ENCODE measurements at regions not wholly inside any gene's neighbourhood (a gene's known extent, or its start where the extent isn't known, plus 50 kb on each side); places are given as distances from the start of the nearest gene placed in this dataset.

DNA sequence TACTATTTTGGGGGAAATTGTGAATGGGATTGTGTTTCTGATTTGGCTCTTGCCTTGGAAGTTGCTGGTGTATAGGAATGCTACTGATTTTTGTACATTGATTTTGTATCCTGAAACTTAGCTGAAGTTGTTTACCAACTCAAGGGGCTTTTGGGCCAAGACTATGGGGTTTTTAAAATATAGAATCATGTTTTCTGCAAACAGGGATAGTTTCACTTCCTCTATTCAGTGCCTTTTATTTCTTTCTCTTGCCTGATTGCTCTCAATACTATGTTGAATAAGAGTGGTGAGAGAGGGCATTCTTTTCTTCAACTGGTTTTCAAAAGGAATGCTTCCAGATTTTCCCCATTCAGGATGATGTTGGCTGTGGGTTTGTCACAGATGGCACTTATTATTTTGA lies 1383.8 kb upstream of the ACVR2A start:
- Histone ChIP-seq H2BK15ac (ENCODE audit: low read depth, low read length) (no peak overlapping the region), H3K14ac (ENCODE audit: insufficient read depth, low read length) (no peak overlapping the region), H4K91ac (ENCODE audit: insufficient read length, low read depth, low read length) (no peak overlapping the region), H3K9ac (ENCODE audit: extremely low read depth, insufficient read length, low read length) (no peak overlapping the region), H3K18ac (ENCODE audit: insufficient read length, low read depth, low read length) (no peak overlapping the region), H3K23me2 (ENCODE audit: insufficient read length, low read depth, low read length, poor library complexity, severe bottlenecking) (no peaks in the 10 kb centered on the region), H2BK20ac (ENCODE audit: low read depth, low read length, poor library complexity, severe bottlenecking) (no peak overlapping the region), H3T11ph (ENCODE audit: low read length) (no peak overlapping the region), H4K8ac (replicated peaks; ENCODE audit: insufficient read length, low read depth, low read length) (no peak overlapping the region), H3K56ac (ENCODE audit: insufficient read length, low read depth, low read length) (no peak overlapping the region), H4K5ac (ENCODE audit: insufficient read length, low read depth, low read length) (no peak overlapping the region), H2BK12ac (ENCODE audit: insufficient read length, low read depth, low read length) (no peak overlapping the region), H3K27ac (ENCODE audit: insufficient read length, low read depth, low read length) (no peak overlapping the region), H3K4me2 (ENCODE audit: insufficient read depth, insufficient read length, low read length) (no peak overlapping the region), H2BK120ac (ENCODE audit: low read depth, low read length, poor library complexity, severe bottlenecking) (no peak overlapping the region), H3K79me2 (ENCODE audit: insufficient read depth, low read length) (no peaks in the 10 kb centered on the region), H2BK5ac (ENCODE audit: insufficient read length, low read length) (no peak overlapping the region), H3K9me3 (ENCODE audit: control insufficient read depth, low read depth, low read length) (no peaks in the 10 kb centered on the region), H3K27me3 (ENCODE audit: insufficient read depth, low read length) (no peaks in the 10 kb centered on the region), H3K4ac (ENCODE audit: low read depth, low read length) (no peak overlapping the region), H3K23ac (ENCODE audit: insufficient read length, low read depth, low read length) (no peak overlapping the region), H3K4me1 (ENCODE audit: insufficient read depth, low read length) (no peaks in the 10 kb centered on the region), H2AK5ac (ENCODE audit: insufficient read length, low read length) (no peak overlapping the region), H2AFZ (ENCODE audit: low read length) (no peak overlapping the region), H4K20me1 (ENCODE audit: control insufficient read depth, insufficient read depth, insufficient read length) (no peaks in the 10 kb centered on the region), H3K79me1 (ENCODE audit: insufficient read depth, low read depth, low read length, poor library complexity, severe bottlenecking) (no peaks in the 10 kb centered on the region)
- Mint-ChIP-seq H3K4me3 (no peak overlapping the region), H3K9me3 (peaks cover 36 to 49% of the 10 kb centered on the region in 2 experiments), H3K27me3 (ENCODE audit: low read depth) (no peaks in the 10 kb centered on the region), H3K36me3 (ENCODE audit: insufficient read depth in 1 of 3, low read depth in 3 of 3) (peaks cover 24 to 54% (median 24%) of the 10 kb centered on the region in 3 experiments), H3K4me1 (no peaks in the 10 kb centered on the region), H3K27ac (no peak overlapping the region; a peak in 1 of 7 replicates)
- TF ChIP-seq, protein P1, sequence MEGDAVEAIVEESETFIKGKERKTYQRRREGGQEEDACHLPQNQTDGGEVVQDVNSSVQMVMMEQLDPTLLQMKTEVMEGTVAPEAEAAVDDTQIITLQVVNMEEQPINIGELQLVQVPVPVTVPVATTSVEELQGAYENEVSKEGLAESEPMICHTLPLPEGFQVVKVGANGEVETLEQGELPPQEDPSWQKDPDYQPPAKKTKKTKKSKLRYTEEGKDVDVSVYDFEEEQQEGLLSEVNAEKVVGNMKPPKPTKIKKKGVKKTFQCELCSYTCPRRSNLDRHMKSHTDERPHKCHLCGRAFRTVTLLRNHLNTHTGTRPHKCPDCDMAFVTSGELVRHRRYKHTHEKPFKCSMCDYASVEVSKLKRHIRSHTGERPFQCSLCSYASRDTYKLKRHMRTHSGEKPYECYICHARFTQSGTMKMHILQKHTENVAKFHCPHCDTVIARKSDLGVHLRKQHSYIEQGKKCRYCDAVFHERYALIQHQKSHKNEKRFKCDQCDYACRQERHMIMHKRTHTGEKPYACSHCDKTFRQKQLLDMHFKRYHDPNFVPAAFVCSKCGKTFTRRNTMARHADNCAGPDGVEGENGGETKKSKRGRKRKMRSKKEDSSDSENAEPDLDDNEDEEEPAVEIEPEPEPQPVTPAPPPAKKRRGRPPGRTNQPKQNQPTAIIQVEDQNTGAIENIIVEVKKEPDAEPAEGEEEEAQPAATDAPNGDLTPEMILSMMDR (conservative IDR thresholded peaks at IDR 0.05), result no peak
- no peak for DNase-seq
